Hematopoietic multipotent progenitor cell treated with erythropoietin and hydrocortisone succinate and interleukin-3 and kit ligand, for 15 days (in vitro differentiated cells): ENCODE measurements at regions not wholly inside any gene's neighbourhood (a gene's known extent, or its start where the extent isn't known, plus 50 kb on each side); places are given as distances from the start of the nearest gene placed in this dataset.
A peak's percentile ranks its signal among the peaks of the same experiment; 100 is the strongest.

ENCODE experiments used
- DNase-seq: peaks from one replicate; pipeline ENCODE4 v3.0.0-alpha.2; 2015; ENCODE audit warnings: low spot score

DNA sequence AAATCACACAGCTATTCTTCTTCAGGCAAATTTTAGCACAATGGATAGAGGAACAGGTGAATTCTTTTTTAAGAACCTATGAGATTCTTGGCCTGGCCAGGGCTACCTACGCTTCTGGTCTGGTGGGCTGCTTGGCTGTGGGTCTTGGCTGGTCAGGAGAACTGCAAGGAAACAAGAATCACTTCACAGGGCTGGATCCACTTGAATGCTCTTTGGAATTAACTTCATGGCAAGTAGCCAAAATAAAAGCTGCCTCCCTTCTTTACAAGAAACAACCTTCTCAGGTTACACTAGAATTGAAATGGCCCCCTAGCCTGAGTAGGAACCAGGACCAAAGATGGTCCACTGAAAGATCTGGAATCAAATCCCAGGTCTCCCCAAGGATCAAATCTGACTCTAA, 519.1 kb downstream of the IQCM start:
- DNase-seq: no peak

DNA sequence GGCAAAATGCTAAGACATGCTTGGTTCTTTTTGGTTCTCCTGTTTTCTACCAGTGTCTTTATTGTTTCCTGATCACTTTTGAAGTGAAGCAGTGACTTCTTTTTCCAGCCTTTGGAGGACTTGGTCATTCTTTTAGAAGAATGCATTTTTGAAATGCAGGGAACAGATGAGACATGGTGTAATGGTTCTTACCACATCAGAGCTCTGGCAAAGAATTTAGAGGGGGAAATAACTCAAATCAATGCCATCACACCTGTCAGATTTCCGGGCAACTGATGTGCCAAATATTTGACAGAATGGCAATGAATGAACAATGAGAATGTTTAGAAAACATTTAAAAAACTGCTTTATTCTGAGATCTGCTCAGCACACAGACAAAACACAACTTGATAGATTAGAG, 519.6 kb downstream of the IQCM start:
- DNase-seq: no peak

DNA sequence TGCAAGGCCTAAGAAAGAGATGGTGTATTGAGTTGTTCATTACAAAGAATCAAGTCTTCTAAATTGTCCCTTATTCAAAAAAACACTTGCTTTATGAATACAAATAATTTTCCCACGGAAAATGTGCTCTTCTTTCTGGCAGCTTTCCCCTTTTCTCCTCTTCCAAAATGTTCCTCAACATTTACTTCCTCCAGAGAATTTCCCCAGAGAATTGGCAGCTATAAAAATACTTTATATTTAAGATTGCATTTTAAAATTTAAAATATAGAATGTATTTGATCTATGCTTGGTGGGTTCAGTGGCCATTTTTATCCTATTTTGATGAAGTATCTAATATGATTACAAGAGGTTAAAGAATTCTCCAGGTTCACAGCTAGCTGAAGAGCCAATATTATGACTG, 521.0 kb downstream of the IQCM start:
- no peak for DNase-seq

DNA sequence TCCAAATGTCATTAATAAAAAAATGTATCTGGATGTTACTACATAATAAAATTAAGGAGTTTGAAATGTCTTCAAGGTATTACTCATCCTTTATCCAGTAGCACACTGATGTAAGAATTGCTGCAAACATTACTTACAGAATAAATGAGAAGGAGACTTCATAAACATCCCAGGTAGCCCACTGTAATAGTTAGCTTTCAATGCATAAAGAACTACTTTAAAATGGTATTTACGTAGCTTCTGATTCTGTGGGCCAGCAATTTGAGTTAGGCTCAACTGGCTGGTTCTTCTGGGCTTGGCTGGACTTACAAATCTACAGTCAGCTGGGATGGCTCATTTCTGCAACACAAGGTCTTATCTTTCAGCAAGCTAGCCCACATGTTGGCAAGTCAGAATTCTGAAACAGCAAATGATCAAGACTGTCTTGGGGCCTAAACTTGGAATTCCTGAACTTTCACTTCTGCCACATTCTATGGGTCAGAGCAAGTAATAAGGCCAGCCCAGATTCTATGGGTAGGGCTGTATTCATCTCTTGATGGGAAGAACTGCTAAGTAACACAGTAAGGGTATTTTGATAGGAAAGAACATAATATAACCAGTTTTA, 522.5 kb downstream of the IQCM start:
- DNase-seq: no peak

DNA sequence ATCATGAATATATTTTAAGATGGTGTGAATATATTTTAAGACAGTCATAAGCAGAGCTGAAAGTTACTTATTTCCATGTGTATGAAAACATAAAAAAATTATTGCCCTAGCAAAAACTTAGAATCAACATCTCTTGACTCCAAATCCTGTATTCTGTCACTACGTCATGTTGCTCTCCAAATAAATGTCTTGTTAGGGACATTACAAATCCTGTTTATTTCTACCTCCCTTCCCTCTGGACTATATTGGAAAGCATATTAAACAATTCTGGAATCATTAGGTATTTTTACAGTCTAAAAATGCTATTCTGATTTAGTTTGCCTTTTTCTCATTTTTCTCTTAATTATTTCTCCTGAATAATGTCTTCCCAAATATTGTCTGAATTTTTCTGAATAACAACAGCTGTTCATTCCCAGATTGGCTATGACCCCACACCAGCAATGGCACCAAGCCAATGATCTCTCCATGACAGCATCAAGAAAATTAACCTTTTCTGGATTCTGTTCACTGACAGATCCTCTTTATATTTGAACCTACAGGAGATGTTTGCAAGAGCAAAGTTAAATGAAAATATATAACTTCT, 523.1 kb downstream of the IQCM start:
- DNase-seq: no peak

DNA sequence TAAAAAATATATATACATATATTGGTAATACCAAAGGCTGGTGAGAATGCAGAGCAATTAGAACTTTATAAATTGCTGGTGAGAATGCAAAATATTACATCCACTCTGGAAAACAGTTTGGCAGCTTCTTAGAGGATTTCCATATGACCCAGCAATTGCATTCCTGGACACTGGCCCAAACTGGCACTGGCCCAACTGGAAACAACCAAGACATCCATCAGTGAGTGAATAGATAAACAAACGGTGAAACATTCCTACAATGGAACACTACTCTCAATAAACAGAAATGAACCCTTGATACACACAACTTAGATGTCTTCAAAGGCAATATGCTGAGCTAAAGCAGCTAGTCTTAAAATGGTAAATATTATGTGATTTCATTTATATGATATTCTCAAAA, 524.2 kb downstream of the IQCM start:
- no peak for DNase-seq

DNA sequence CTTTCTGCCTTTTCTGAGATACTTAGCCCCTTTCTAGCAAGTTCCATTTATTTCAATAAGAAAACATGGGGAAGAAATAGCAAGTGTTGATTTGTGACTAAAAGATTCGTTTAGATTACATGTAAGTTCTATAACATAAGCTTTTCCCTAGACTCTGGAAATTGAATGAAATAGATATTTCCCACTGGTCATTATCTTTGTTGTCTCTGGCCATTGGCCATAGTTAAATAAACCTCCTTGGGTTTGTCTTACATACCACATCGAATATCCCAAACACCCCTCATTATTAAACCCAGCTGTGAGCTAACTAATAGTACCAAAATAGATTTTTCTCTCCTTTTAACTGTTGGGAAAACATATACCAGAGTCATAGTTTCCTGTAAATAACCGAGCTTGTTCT, 534.8 kb downstream of the IQCM start:
- DNase-seq: no peak

DNA sequence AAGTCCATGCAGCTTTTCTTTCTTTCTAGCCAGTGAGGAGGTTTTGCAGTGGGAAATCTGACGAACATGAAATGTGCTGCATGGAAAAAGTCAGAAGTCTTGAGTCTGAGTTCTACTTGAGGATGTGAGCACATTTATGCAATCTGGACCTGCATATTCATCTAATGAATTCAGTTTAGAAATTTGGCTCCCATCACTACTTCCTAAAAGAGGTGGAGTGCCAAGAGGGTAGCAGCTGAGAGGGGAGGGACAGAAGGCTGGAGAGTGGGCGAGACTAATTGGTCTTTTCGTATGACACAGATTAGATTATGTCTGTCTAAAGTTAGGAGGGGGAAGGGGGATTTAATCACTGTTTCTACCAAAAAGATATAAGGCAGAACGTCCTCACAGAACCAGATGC, 535.9 kb downstream of the IQCM start:
- DNase-seq: no peak

DNA sequence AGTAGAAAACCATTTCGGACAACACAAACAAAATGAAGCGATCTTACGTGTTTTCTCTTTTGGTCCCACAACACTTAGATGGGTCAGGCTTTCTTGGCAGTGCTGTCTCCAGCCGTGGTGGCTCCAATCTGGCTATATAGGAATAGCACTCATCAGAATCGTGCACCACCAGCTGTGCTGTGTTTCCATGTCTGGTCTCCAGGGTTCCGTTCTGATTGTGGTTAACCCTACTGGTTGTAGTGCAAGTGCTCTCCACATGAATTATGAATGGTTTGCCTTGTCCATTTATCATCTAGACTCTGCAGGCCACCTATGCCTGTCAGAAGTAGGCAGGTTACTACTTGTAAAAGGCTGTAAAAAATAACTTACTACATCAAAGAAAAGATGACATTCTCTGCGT, 536.3 kb downstream of the IQCM start:
- DNase-seq: no peak

DNA sequence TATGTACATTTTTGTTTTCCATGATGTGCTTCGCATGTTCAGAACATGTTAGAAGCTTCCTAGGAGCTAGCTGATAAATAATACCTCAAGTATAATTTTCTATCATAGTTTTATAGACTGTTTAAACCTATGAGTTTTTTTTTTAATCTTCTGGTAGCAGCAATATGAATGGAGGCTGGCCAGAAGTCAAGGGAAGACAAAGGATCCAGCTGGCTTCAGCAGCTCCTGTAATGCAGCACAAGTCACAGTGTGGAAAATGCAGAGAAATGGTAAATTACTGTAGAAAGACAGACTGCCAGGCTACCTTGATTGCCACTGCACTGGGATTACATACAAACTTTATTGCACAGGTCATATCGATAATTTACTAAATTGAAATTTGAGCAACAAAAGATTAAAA, 537.9 kb downstream of the IQCM start:
- no peak for DNase-seq

DNA sequence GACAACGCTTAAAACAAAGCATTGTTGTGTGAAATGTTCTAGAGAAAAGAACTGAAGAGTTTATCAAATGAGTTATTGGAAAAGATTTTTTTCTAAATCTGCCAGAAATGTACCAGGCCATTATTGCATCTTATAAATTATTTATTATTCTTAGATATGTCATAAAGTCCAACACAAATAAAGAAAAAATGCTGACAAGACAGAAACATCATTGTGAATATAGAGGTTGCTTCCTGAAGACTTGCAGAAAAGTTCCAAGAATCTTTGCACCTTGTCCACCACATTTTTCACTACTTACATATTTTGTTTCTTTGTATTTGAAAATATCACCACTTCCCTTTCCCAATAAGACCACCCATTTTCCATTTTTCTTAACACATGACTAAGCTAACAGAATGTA, 545.8 kb downstream of the IQCM start:
- no peak for DNase-seq

DNA sequence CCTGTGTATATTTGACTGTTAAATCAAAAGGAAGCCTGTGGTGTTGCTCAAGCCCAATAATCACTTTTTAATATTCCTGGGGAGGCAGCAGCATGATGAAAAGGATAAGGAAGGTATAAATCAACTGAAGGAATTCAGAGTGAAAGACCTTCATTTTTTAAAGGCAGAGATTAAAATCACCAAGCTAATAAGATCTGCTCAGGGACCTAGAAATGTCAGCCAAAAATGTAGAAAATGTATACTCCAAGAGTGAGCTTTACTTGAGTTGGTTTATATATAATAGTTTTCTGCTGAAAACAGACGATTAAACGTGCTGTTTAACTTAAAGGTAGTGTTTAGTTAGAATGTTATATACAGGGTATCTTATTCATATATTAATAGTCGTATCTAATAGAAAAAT, 549.3 kb downstream of the IQCM start:
- no peak for DNase-seq

DNA sequence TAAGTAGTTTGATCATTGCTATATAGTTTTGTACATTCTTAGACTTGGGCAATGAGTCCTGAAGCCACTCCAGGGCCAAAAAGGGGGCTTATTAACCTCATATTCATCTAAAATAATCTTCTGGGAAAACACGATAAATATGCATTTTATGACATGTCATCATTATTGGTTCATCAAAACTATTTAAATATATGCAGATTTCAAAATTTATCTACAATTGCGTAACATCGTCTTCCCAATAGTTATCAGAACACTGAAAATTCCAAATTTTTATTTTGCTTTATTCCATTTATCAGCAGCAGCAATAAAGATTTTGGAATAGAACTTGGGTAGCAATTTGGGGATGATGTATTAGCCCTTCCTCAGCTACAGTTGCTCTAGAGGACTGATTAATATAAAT, 550.0 kb downstream of the IQCM start:
- no peak for DNase-seq

DNA sequence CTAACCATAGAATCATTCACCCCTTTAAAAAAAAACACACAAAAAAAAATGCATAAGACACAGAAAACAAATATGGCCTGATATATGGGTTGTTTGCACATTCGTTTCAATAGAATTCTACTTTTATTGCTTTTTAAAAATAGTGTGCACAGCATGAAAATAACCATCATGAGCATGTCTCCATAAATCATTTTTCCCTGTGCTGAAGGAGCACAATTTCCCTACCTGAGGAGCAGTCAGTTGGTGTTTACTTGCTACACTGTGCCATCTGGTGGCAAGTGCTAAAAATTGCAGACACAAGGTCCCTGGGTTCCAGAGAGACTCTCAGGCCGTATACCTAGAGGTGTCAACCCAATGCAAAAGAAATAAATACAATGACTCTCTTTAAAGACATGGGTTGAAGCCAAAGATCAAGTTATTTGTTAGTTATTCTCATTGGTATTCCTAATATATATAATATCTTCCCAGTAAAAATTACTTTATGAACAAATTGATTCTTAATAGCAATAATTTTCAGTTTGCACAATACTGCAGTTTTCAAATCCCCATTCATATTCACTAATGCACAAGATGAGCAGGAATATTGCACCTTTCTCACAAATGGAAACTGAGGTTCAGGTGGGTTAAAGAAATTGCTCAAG, 551.4 kb downstream of the IQCM start:
- peak; percentile 2 for DNase-seq

DNA sequence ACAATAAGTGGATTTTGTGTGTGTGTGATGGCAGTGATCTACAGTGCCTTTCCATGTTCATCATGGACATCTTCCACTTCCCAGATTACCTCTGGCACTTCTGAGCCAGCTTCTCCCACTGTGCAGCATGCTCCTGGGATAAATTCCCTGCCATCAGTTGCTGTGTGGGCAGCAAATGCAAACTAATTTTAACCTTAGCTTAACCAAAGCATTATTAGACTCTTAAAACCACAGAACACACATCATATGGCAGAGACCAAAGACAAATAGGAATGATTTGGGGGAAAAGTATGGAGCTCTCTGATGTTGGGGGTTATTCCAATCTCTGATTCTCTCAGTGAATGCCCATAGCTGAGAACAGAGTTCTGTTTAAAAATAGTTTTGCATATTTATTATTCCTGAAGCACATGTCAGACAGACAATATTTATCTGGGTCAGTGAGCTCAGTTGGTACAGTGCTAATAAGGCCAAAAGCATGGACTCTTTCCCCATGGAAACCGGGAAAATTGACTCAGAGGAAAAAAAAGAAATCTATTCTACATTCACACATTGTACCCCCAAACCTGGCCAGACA, 567.4 kb downstream of the IQCM start:
- DNase-seq: no peak

DNA sequence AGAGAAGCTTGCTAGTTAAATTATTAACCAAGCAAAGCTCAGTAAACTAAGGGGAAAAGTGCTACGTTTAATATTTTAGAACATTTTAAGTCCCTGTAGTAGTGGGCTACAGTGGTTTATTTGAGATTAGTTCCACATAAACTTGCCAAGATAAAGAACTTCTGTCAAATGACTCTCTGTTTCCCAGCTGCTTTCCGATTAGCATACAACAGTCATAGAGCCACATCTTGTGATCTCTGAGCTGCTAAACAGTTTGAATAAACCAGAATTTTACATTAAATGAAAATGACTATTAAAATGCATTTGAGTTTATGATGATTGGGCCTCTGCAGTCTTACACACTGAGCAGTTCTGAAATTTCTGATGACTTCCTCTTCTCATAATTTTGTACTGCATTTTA, 568.5 kb downstream of the IQCM start:
- DNase-seq: no peak

DNA sequence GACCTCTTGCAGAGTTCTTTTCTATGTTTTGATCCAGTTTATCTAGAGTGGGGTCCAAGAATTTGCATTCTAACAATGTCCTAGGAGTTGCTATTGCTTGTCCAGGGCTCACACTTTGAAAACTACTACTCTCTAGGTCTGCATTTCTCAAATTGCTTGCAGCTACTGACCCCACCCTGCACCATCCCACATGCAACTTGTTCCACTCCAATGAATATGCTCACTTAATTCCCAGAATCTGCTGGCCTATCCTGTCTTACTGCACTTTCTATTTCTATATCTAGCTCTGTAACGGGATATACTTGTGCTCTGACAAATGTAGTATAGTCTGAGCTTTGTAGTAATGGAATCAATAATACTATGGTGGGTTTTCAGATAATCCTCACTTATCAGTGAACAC, 570.3 kb downstream of the IQCM start:
- no peak for DNase-seq

DNA sequence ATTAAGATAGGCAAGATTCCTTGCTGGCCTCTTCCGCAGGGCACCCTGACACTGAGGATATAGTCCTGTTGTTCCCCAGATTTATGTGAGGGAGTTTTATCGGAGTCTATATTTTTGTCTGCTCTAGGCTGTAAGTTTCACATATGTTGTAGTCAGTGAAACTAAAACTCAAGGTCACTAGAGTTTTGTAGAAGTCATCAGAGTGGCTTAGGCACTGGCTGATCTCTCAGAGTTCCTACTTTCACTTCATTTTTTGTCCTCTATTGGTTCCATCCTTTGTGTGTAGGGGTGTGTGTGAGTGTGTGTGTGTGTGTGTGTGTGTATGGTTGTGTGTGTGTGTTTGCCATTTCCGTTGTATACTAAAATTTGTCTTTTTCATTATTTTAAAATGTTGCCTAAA, 577.5 kb downstream of the IQCM start:
- no peak for DNase-seq

DNA sequence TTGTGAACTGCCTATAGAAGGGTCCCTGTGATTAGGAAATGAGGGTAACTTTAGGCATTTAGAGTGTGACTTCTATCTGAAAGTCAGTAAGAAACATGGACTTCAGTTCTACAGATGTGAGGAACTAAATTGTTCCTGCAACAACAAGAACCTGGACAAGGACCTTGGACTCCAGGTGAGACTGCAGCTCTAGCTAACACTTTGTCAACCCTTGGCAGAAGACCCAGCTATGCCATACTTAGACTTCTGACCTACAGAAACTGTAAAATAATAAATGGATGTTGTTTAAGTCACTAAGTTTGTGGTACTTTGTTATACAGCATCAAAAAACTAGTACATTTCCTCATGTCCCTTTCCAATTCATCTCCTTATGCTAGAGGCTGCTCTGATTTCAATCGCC, 580.8 kb downstream of the IQCM start:
- DNase-seq: no peak

DNA sequence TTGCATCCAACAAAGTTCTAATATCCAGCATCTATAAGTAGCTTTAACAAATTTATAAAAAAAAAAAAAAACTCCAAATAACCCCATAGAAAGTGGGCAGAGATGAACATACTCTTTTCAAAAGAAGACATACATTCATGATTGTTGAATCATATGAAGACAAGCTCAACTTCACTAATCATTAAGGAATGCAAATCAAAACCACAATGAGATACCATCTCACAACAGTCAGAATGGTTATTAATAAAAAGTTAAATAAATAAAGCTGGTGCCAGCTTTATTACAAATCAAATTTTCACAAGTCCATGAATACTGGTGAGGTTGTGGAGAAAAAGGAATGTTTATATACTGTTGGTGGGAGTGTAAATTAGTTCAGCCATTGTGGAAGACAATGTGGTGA, 592.0 kb downstream of the IQCM start:
- no peak for DNase-seq

DNA sequence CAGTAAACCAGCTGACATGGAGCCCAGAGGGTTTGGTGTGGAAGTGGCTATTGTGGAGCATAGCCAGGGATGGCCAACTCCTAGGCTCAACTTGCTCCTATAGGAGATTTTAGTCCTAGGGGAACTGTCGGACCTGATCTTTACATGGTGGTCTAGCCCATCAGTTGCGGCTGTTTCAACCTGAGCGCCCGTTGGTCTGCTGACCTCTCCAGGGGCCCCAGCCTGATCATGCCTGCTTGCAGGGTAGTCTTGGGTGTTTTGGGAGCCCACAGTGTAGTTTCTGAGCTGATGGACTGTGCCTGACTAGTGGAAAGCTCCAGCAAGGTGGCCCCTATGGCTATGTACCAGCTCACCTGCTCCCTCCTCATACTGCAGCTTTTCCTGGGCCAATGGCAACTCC, 597.0 kb downstream of the IQCM start:
- DNase-seq: no peak

DNA sequence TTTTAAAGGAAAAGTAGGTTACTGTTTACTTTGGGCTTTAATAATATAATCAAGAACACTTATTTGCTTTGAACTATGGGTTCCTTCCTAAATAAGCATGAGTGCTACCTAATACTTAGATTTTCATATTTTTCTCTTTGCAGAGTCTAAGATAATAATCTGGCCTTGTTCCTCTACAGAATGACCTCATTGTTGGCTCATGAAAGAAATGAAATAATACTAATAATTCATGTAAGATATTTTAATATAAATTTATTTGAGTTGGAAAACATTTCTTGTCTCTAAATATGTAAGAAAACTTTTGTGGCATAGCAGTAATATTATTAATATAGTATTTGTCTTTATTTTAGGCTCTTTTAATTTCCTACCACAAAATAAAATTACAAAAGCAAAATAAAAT, 601.3 kb downstream of the IQCM start:
- DNase-seq: no peak

DNA sequence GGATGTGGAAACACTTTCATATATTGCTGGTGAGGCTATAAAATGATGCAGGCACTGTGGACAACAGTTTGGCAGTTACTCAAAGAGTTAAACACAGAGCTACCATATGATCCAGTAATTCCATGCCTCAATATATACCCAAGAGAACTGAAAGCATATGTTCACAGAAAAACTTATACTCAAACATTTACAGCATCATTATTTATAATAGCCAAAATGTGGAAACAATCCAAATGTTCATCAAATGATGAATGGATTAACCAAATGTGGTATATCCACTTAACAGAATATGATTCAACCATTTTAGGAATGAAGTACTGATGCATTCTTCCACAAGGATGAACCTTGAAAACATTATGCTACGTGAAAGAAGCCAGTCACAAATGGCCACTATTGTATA, 603.8 kb downstream of the IQCM start:
- no peak for DNase-seq
